ENCODE measurements at regions not wholly inside any gene's neighbourhood (a gene's known extent, or its start where the extent isn't known, plus 50 kb on each side); places are given as distances from the start of the nearest gene placed in this dataset.

DNA sequence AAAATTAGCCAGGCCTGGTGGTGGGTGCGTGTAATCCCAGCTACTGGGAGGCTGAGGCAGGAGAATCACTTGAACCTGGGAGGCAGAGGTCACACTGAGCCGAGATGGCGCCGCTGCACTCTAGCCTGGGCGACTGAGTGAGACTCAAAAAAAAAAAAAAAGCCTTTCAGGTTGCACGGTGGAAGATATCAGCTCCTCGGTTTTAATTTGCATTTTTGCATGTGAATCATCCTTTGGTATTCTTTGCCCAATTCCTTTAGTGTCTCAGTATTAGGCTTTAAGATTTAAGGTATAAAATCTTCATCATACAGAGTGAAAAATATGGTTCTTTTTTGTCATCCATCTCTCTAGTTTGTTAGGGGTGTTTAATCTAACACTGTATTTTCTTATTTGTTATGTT lies 173.6 kb upstream of the S1PR3 start:
- TF ChIP-seq RAD21 (IDR thresholded peaks at IDR 0.05; ENCODE audit: low read length) = no peak
- no peak for TF ChIP-seq POLR2A (IDR thresholded peaks at IDR 0.05; ENCODE audit: low read depth, low read length)
- TF ChIP-seq CTCF (conservative IDR thresholded peaks at IDR 0.05; ENCODE audit: low read depth, low read length) = no peak
- no peak for TF ChIP-seq NFE2L2 (IDR thresholded peaks at IDR 0.05; ENCODE audit: low read depth, low read length)
- no peak for TF ChIP-seq MAZ (IDR thresholded peaks at IDR 0.05; ENCODE audit: borderline replicate concordance, low read depth, low read length)
- no peak for TF ChIP-seq SMC3 (IDR thresholded peaks at IDR 0.05; ENCODE audit: low read depth, low read length)
- no peak for TF ChIP-seq MXI1 (IDR thresholded peaks at IDR 0.05; ENCODE audit: borderline replicate concordance, low read depth, low read length)
- TF ChIP-seq RFX5 (IDR thresholded peaks at IDR 0.05; ENCODE audit: low read depth, low read length) = no peak
- TF ChIP-seq, protein P1, sequence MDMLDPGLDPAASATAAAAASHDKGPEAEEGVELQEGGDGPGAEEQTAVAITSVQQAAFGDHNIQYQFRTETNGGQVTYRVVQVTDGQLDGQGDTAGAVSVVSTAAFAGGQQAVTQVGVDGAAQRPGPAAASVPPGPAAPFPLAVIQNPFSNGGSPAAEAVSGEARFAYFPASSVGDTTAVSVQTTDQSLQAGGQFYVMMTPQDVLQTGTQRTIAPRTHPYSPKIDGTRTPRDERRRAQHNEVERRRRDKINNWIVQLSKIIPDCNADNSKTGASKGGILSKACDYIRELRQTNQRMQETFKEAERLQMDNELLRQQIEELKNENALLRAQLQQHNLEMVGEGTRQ (IDR thresholded peaks at IDR 0.05; ENCODE audit: low read depth, low read length) = no peak
- TF ChIP-seq RCOR1 (IDR thresholded peaks at IDR 0.05; ENCODE audit: insufficient replicate concordance, low read length) = no peak
- no peak for TF ChIP-seq MAFK (IDR thresholded peaks at IDR 0.05; ENCODE audit: low read depth, low read length)
- no peak for TF ChIP-seq CHD1 (IDR thresholded peaks at IDR 0.05; ENCODE audit: low read depth, low read length)

Data from IMR-90 (cell line).